ENCODE measurements at regions not wholly inside any gene's neighbourhood (a gene's known extent, or its start where the extent isn't known, plus 50 kb on each side); places are given as distances from the start of the nearest gene placed in this dataset.

- Histone ChIP-seq H3K27ac (ENCODE audit: low read depth, low read length) (no peak overlapping the region), H3K56ac (replicated peaks; ENCODE audit: insufficient read length, low read depth, low read length) (no peak overlapping the region), H4K8ac (ENCODE audit: extremely low read depth, insufficient read depth, low read length) (no peak overlapping the region), H2AK5ac (ENCODE audit: low read depth, low read length) (no peak overlapping the region), H4K20me1 (replicated peaks in 1 of 2; ENCODE audit: control insufficient read depth in 1 of 2, insufficient read depth in 2 of 2, low read length in 2 of 2) (no peaks in the 10 kb centered on the region), H3K79me2 (ENCODE audit: control insufficient read depth in 1 of 2, insufficient read depth in 2 of 2, low read length in 2 of 2) (no peaks in the 10 kb centered on the region), H3K36me3 (ENCODE audit: control insufficient read depth in 2 of 4, insufficient read depth in 4 of 4, low read length in 3 of 4) (no peaks in the 10 kb centered on the region), H2AFZ (ENCODE audit: low read length) (no peak overlapping the region), H2BK120ac (replicated peaks; ENCODE audit: low read depth, low read length) (no peak overlapping the region), H3K9me3 (ENCODE audit: insufficient read depth in 2 of 2, low read depth in 1 of 2, low read length in 1 of 2) (no peaks in the 10 kb centered on the region), H2BK12ac (ENCODE audit: low read depth, low read length) (no peak overlapping the region), H3K23ac (ENCODE audit: insufficient read length) (no peak overlapping the region), H3K4me1 (replicated peaks in 1 of 4; ENCODE audit: control insufficient read depth in 3 of 4, insufficient read depth in 4 of 4, low read length in 3 of 4) (no peaks in the 10 kb centered on the region), H2BK20ac (ENCODE audit: low read length) (no peak overlapping the region), H2BK5ac (ENCODE audit: low read depth, low read length) (no peak overlapping the region), H3K23me2 (ENCODE audit: low read depth, low read length) (no peaks in the 10 kb centered on the region), H3K79me1 (ENCODE audit: low read depth, low read length) (no peaks in the 10 kb centered on the region), H3K9ac (replicated peaks in 1 of 4; ENCODE audit: extremely low read depth in 1 of 4, low read depth in 3 of 4, low read length in 3 of 4) (no peak overlapping the region), H3K4me3 (ENCODE audit: extremely low read depth in 1 of 4, insufficient read depth in 2 of 4, low read depth in 3 of 4, low read length in 4 of 4) (no peak overlapping the region), H3K14ac (ENCODE audit: insufficient read length) (no peak overlapping the region), H3K18ac (ENCODE audit: extremely low read depth, low read length) (no peak overlapping the region), H4K5ac (ENCODE audit: insufficient read length, low read depth, low read length) (no peak overlapping the region), H3K27me3 (replicated peaks in 1 of 4; ENCODE audit: control insufficient read depth in 3 of 4, extremely low read depth in 1 of 4, insufficient read depth in 3 of 4, low read length in 3 of 4) (no peaks in the 10 kb centered on the region), H3K4me2 (ENCODE audit: insufficient read depth in 1 of 2, low read depth in 2 of 2, low read length in 2 of 2) (no peak overlapping the region), H4K91ac (replicated peaks; ENCODE audit: insufficient read length, low read length) (no peak overlapping the region), H2BK15ac (ENCODE audit: low read length) (no peak overlapping the region), H3K4ac (replicated peaks; ENCODE audit: insufficient read length, low read depth, low read length) (no peak overlapping the region)
- FAIRE-seq (no peak), DNase-seq (ENCODE audit: low read depth in 1 of 2, low spot score in 2 of 2) (no peak)
- ChIA-PET POLR2A (ENCODE audit: partially characterized antibody) (no interaction called here), CTCF (ENCODE audit: partially characterized antibody) (interaction anchor here (1.2 kb wide), 1 partner anchor 9 kb away, joined by 3 read pairs; no protein-coding TSS in a partner anchor)
- TF ChIP-seq CBX8 (IDR thresholded peaks at IDR 0.05; ENCODE audit: borderline replicate concordance, low read depth, low read length) (no peak), KDM5A (IDR thresholded peaks at IDR 0.05; ENCODE audit: low read length) (no peak), ZNF274 (IDR thresholded peaks at IDR 0.05; ENCODE audit: borderline replicate concordance, extremely low read depth, low read length) (no peak), BRCA1 (IDR thresholded peaks at IDR 0.05; ENCODE audit: low read depth, low read length) (no peak), TAF1 (IDR thresholded peaks at IDR 0.05; ENCODE audit: low read depth, low read length) (no peak), TCF12 (IDR thresholded peaks at IDR 0.05; ENCODE audit: low read depth, low read length) (no peak)
Measured at GRCh38 chr20:21956591-21956990, 251.1 kb downstream of the PAX1 start.

Data from H1 (cell line).